ENCODE measurements at regions not wholly inside any gene's neighbourhood (a gene's known extent, or its start where the extent isn't known, plus 50 kb on each side); places are given as distances from the start of the nearest gene placed in this dataset.
A peak's percentile ranks its signal among the peaks of the same experiment; 100 is the strongest.

- Mint-ChIP-seq H3K4me1 (peaks cover 14% of the 10 kb centered on the region), H3K27ac (no peak overlapping the region), H3K9me3 (no peaks in the 10 kb centered on the region), H3K4me3 (no peak overlapping the region), H3K36me3 (no peaks in the 10 kb centered on the region)
- DNase-seq (ENCODE audit: low spot score in 2 of 2) (no peak), ATAC-seq (no peak)
These were observed 53.6 kb upstream of the E2F3 start for GRCh38 chr6:20348041-20348440.

GRCh38 chr6:20349225-20349624 lies 52.5 kb upstream of the E2F3 start:
- no peaks in the 10 kb centered on the region for H3K9me3 Mint-ChIP-seq
- peak overlapping the region; percentile 29 for H3K27ac Mint-ChIP-seq
- H3K36me3 Mint-ChIP-seq = no peaks in the 10 kb centered on the region
- peaks cover 14% of the 10 kb centered on the region for H3K4me1 Mint-ChIP-seq
- DNase-seq (ENCODE audit: low spot score in 2 of 2) (no peak), ATAC-seq (no peak)
- H3K4me3 Mint-ChIP-seq = no peak overlapping the region

GRCh38 chr6:20350215-20350614 lies 51.5 kb upstream of the E2F3 start:
- peaks cover 14% of the 10 kb centered on the region for H3K4me1 Mint-ChIP-seq
- no peaks in the 10 kb centered on the region for H3K36me3 Mint-ChIP-seq
- no peak overlapping the region for H3K4me3 Mint-ChIP-seq
- DNase-seq (ENCODE audit: low spot score in 2 of 2) (no peak), ATAC-seq (no peak)
- H3K9me3 Mint-ChIP-seq = no peaks in the 10 kb centered on the region
- no peak overlapping the region for H3K27ac Mint-ChIP-seq

GRCh38 chr6:20351534-20351933 lies 50.1 kb upstream of the E2F3 start:
- no peak overlapping the region for H3K27ac Mint-ChIP-seq

More at GRCh38 chr6:20351534-20351933, 50.1 kb upstream of the E2F3 start:
- ATAC-seq (no peak), DNase-seq (ENCODE audit: low spot score in 2 of 2) (no peak)
- no peaks in the 10 kb centered on the region for H3K36me3 Mint-ChIP-seq
- H3K4me3 Mint-ChIP-seq = no peak overlapping the region
- H3K4me1 Mint-ChIP-seq = peaks cover 20% of the 10 kb centered on the region
- no peaks in the 10 kb centered on the region for H3K9me3 Mint-ChIP-seq
